ENCODE measurements at regions not wholly inside any gene's neighbourhood (a gene's known extent, or its start where the extent isn't known, plus 50 kb on each side); places are given as distances from the start of the nearest gene placed in this dataset.
"Not testable (repeated sequence)": the region's sequence is repeated elsewhere in the genome, so short reads cannot be mapped to it uniquely, and the experiment has no call there.

GRCh38 chr5:163162645-163163044 is 274.8 kb upstream of the CCNG1 start:
- no peak for DNase-seq (ENCODE audit: low read depth in 2 of 2)

GRCh38 chr5:163163858-163164257 is 273.5 kb upstream of the CCNG1 start:
- no peak for DNase-seq (ENCODE audit: low read depth in 2 of 2)

- DNase-seq (ENCODE audit: low read depth in 2 of 2), result no peak
Measured at GRCh38 chr5:163165277-163165676, 272.1 kb upstream of the CCNG1 start.

GRCh38 chr5:163170161-163170560 is 267.2 kb upstream of the CCNG1 start:
- DNase-seq (ENCODE audit: low read depth in 2 of 2), result not testable (repeated sequence)

GRCh38 chr5:163172540-163173338 is 264.7 kb upstream of the CCNG1 start:
- no peak for DNase-seq (ENCODE audit: low read depth in 2 of 2)

GRCh38 chr5:163177971-163178370 is 259.4 kb upstream of the CCNG1 start:
- DNase-seq (ENCODE audit: low read depth in 2 of 2), result no peak

- no peak for DNase-seq (ENCODE audit: low read depth in 2 of 2)
Measured at GRCh38 chr5:163185315-163185714, 252.1 kb upstream of the CCNG1 start.

- no peak for DNase-seq (ENCODE audit: low read depth in 2 of 2)
Measured at GRCh38 chr5:163189023-163189553, 248.3 kb upstream of the CCNG1 start.

- DNase-seq (ENCODE audit: low read depth in 2 of 2), result no peak
Measured at GRCh38 chr5:163190283-163190682, 247.1 kb upstream of the CCNG1 start.

GRCh38 chr5:163190784-163191183 is 246.6 kb upstream of the CCNG1 start:
- no peak for DNase-seq (ENCODE audit: low read depth in 2 of 2)

GRCh38 chr5:163193886-163194285 is 243.5 kb upstream of the CCNG1 start:
- DNase-seq (ENCODE audit: low read depth in 2 of 2), result no peak

- DNase-seq (ENCODE audit: low read depth in 2 of 2), result no peak
Measured at GRCh38 chr5:163205645-163206044, 231.8 kb upstream of the CCNG1 start.

GRCh38 chr5:163221581-163221980 is 215.8 kb upstream of the CCNG1 start:
- no peak for DNase-seq (ENCODE audit: low read depth in 2 of 2)

GRCh38 chr5:163222982-163223381 is 214.4 kb upstream of the CCNG1 start:
- DNase-seq (ENCODE audit: low read depth in 2 of 2), result no peak

GRCh38 chr5:163244445-163244987 is 192.9 kb upstream of the CCNG1 start:
- DNase-seq (ENCODE audit: low read depth in 2 of 2), result no peak

- no peak for DNase-seq (ENCODE audit: low read depth in 2 of 2)
Measured at GRCh38 chr5:163245584-163245983, 191.8 kb upstream of the CCNG1 start.

GRCh38 chr5:163248333-163248732 is 189.1 kb upstream of the CCNG1 start:
- no peak for DNase-seq (ENCODE audit: low read depth in 2 of 2)

GRCh38 chr5:163248871-163249270 is 188.5 kb upstream of the CCNG1 start:
- no peak for DNase-seq (ENCODE audit: low read depth in 2 of 2)

GRCh38 chr5:163252950-163253349 is 184.4 kb upstream of the CCNG1 start:
- DNase-seq (ENCODE audit: low read depth in 2 of 2), result no peak

GRCh38 chr5:163259495-163259894 is 177.9 kb upstream of the CCNG1 start:
- DNase-seq (ENCODE audit: low read depth in 2 of 2), result no peak

GRCh38 chr5:163260471-163260870 is 176.9 kb upstream of the CCNG1 start:
- no peak for DNase-seq (ENCODE audit: low read depth in 2 of 2)

- DNase-seq (ENCODE audit: low read depth in 2 of 2), result no peak
Measured at GRCh38 chr5:163260961-163261360, 176.4 kb upstream of the CCNG1 start.

- no peak for DNase-seq (ENCODE audit: low read depth in 2 of 2)
Measured at GRCh38 chr5:163261647-163262269, 175.6 kb upstream of the CCNG1 start.

All from stimulated activated CD4-positive, alpha-beta T cell treated with anti-CD3 and anti-CD28 coated beads, Interleukin-1b, Interleukin-23, amount 100 ng/mL, for 1 hour (primary cell).